ENCODE measurements at regions not wholly inside any gene's neighbourhood (a gene's known extent, or its start where the extent isn't known, plus 50 kb on each side); places are given as distances from the start of the nearest gene placed in this dataset.

- no peak for TF ChIP-seq POLR2A (IDR thresholded peaks at IDR 0.05; ENCODE audit: low read depth, low read length)
- TF ChIP-seq TAF1 (IDR thresholded peaks at IDR 0.05; ENCODE audit: borderline replicate concordance, low read depth, low read length): no peak
Observed at GRCh38 chr7:12949060-12949931, 261.9 kb downstream of the ARL4A start.

Measured in GM12892 (cell line).